Hepatocyte (in vitro differentiated cells): ENCODE measurements at regions not wholly inside any gene's neighbourhood (a gene's known extent, or its start where the extent isn't known, plus 50 kb on each side); places are given as distances from the start of the nearest gene placed in this dataset.

Experiments
- CTCF ChIP-seq: fragments of 200-600 bp; sonication (generic); IDR thresholded peaks from 2 replicates; pipeline ENCODE4 v1.5.1; 2016; ENCODE audit warnings: antibody characterized with exemption, mild to moderate bottlenecking; ENCODE audit not compliant: poor library complexity
- EZH2 ChIP-seq: fragments of 200-600 bp; sonication (generic); IDR thresholded peaks from 2 replicates; pipeline ENCODE4 v1.6.1; 2016; ENCODE audit warnings: antibody characterized with exemption, mild to moderate bottlenecking, borderline replicate concordance
- EZH2phosphoT487 ChIP-seq: fragments of 200-600 bp; sonication (generic); IDR thresholded peaks from one replicate; pipeline ENCODE4 v1.6.1; 2018; ENCODE audit warnings: antibody characterized with exemption, mild to moderate bottlenecking, low read depth, moderate library complexity; ENCODE audit not compliant: unreplicated experiment, severe bottlenecking

GRCh38 chr6:82035526-82035925 lies 212.0 kb downstream of the IBTK start:
- TF ChIP-seq CTCF (no peak), EZH2 (no peak), EZH2phosphoT487 (no peak)
